Fibroblast of the aortic adventitia (primary cell): ENCODE measurements at regions not wholly inside any gene's neighbourhood (a gene's known extent, or its start where the extent isn't known, plus 50 kb on each side); places are given as distances from the start of the nearest gene placed in this dataset.

Experiments used
- DNase-seq: peaks from one replicate; pipeline ENCODE4 v3.0.0-alpha.2; 2010; ENCODE audit warnings: low read depth
- H3K4me3 ChIP-seq: 2 replicates; pipeline ENCODE4 v1.5.1; 2011; ENCODE audit warnings: low read depth, mild to moderate bottlenecking, control low read depth, low read length, moderate library complexity
- TF ChIP-seq, protein P1 (sequence below): IDR thresholded peaks from 2 replicates; pipeline ENCODE4 v1.5.1; 2011; ENCODE audit warnings: mild to moderate bottlenecking, low read length, control low read depth, inconsistent platforms; ENCODE audit not compliant: insufficient read depth

DNA sequence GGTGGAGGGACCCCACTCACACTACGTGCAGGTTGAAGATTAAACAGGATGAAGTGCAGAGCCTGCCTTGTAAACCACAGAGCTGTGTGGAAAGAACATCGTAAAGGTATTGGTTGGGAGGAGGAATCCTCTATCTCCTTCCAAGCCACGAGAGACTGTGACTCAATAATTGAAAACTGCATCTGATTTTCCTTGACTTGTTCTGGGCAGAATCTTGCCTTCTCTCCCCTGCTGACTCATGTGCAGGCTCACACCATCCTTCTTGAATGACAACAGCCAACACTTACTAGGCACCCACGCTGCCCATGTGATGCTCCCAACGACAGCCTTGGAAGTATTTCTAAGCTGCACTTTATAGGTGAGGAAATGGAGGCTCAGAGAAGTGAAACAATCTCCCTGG, 563.0 kb downstream of the MIAT start:
- TF ChIP-seq, protein P1, sequence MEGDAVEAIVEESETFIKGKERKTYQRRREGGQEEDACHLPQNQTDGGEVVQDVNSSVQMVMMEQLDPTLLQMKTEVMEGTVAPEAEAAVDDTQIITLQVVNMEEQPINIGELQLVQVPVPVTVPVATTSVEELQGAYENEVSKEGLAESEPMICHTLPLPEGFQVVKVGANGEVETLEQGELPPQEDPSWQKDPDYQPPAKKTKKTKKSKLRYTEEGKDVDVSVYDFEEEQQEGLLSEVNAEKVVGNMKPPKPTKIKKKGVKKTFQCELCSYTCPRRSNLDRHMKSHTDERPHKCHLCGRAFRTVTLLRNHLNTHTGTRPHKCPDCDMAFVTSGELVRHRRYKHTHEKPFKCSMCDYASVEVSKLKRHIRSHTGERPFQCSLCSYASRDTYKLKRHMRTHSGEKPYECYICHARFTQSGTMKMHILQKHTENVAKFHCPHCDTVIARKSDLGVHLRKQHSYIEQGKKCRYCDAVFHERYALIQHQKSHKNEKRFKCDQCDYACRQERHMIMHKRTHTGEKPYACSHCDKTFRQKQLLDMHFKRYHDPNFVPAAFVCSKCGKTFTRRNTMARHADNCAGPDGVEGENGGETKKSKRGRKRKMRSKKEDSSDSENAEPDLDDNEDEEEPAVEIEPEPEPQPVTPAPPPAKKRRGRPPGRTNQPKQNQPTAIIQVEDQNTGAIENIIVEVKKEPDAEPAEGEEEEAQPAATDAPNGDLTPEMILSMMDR, result no peak
- DNase-seq, result peak; percentile 92
- H3K4me3 ChIP-seq, result no peak overlapping the region

DNA sequence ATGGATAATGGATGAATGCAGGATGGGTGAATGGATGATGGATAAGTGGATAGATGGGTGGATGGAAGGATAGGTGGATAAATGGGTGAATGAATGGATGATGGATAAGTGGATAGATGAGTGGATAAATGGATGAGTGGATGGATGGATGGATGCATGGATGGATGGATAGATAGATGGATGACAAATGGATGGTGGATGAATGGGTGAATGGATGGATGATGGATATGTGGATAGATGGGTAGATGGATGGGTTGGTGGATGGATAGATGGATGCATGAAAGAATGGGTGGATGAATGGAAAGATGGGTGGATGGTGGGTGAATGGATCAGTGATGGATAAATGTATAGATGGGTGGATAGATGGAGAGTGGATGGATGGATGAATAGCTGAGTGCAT, 564.8 kb downstream of the MIAT start:
- DNase-seq, result no peak

DNA sequence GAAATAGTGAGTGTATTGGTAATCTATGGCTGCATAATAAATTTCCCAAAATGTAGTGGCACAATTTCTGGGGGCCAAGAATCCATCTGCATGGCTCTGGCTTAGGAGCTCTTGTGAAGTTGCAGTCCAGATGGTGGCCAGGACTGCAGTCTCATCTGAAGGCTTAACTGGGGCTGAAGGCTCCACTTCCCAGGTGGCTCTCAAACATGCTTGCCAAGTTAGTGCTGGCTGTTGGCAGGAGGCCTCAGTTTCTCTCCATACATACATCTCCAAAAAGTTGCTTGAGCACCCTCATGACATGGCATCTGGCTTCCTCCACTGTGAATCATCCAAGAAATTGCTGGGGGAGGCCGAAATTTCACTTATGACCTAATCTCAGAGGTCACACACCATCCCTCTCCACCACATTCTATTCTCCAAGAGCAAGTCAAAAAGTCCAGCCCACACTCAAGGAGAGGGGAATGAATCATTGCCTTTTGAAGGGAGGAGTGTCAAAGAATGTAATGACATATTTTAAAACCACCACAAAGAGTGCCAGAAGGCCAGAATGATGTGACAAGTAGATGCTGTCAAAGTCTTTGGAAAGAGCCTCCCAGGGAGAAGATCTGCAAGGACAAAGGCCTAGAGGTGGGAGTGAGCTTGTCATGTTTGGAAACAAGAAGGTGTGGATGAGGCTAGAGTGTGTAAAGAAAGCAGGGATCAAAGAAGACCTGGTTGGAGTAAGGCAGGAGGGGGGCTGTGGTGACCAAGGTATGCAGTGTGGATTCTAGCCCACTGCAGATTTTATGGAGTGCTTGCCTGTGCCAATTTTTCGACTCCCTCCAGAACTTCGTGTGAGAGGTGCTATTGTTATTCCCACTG, 566.2 kb downstream of the MIAT start:
- H3K4me3 ChIP-seq, result peak overlapping the region; percentile 19
- TF ChIP-seq, protein P1, result no peak
- peak; percentile 99 for DNase-seq

More for the DNA sequence above, 564.8 kb downstream of the MIAT start:
- TF ChIP-seq, protein P1, result no peak
- no peak overlapping the region for H3K4me3 ChIP-seq

DNA sequence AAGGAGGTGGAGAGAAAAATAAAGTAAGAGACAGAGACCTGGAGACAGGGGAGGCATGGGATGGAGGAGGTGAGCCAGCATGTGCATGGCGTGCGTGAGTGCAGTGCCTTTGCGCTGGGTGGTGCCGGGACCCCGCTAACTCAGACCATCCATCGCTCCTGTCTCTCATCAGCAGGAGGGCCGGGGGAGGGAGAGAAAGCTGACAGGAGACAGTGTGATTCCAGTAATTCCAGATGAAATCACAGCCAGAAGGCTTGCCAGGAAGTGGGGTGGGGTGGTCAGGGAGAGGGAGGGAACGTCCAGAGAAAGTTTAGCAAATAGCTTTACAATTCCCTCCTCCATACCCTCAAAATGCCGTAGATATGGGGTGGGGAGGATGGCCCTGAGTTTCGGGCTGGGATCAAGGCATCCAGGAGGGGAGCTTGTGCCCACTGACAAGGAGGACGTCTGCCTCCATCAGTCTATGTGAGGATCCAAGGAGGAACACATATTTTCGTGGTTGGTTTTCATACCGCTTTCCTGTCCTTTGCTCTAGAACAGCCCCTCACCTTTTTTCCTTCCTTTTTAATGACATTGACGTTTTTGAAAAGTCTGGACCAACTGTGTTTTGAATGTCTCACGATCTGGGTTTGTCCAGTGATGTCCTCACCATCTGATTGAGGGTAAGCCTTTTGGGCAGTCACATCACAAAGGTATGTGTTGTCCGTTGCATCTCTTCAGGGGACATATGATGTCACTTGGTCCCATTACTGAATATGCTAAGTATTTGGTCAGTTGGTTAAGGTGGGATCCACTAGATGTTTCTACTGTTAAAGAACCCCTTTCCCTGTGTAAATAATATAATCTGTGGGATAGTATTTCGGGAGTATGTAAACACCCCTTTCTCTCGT, 567.3 kb downstream of the MIAT start:
- DNase-seq, result peak; percentile 94
- peak overlapping the region; percentile 20 for H3K4me3 ChIP-seq
- TF ChIP-seq, protein P1, result no peak

DNA sequence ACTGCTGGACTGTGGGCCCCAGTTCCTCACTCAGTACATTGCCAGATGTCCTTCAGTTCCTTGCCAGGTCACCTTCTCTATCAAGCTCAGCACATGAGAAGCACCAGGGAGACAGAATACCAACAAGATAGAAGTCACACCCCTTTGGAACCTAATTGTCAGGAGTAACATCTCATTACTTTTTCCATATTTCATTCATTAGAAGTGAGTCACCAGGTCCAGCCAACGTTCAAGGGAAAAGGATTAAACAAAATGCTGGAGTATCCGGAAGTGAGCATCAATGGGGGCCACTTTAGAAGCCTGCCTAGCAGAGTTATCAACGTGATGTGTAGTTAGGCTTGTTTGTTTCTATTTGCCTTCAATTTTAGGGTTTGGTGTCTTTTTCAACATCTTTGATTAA, 569.3 kb downstream of the MIAT start:
- no peak for DNase-seq
- TF ChIP-seq, protein P1, result no peak
- no peak overlapping the region for H3K4me3 ChIP-seq

DNA sequence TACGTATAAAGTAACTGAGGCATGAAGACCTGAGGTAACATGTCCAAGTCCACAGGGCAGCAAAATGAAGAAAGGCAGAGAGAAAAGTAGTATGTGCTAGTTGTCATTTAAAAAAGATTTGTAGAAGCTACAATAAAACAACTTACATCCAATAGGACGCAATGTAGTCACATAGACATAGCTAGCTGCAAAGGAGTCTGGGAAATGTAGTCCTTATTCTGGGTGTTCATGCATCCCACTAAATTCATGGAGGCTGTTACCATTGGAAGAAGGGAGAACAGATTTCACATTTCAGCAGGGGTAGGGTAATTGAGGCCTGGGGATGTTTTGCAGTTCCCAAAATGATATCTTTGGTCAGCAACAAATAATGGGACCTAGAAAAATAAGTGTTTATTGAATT, 571.4 kb downstream of the MIAT start:
- TF ChIP-seq, protein P1, result no peak
- no peak for DNase-seq
- no peak overlapping the region for H3K4me3 ChIP-seq
